Ishikawa (cell line): ENCODE measurements at regions not wholly inside any gene's neighbourhood (a gene's known extent, or its start where the extent isn't known, plus 50 kb on each side); places are given as distances from the start of the nearest gene placed in this dataset.

Source experiments
- CEBPB ChIP-seq: IDR thresholded peaks from 2 replicates; pipeline ENCODE4 v1.6.1; 2012
- CREB1 ChIP-seq: IDR thresholded peaks from 2 replicates; pipeline ENCODE4 v1.6.1; 2012; ENCODE audit warnings: low read depth
- EGR1 ChIP-seq: IDR thresholded peaks from 2 replicates; pipeline ENCODE4 v1.6.1; 2012
- EP300 ChIP-seq: IDR thresholded peaks from 2 replicates; pipeline ENCODE4 v1.6.1; 2012; ENCODE audit warnings: borderline replicate concordance
- FOXM1 ChIP-seq: IDR thresholded peaks from 2 replicates; pipeline ENCODE4 v1.6.1; 2012; ENCODE audit warnings: low read depth, borderline replicate concordance
- MAX ChIP-seq: IDR thresholded peaks from 2 replicates; pipeline ENCODE4 v1.6.1; 2012
- NFIC ChIP-seq: IDR thresholded peaks from 2 replicates; pipeline ENCODE4 v1.6.1; 2012
- RAD21 ChIP-seq: IDR thresholded peaks from 2 replicates; pipeline ENCODE4 v1.6.1; 2012; ENCODE audit warnings: low read depth
- REST ChIP-seq: IDR thresholded peaks from 2 replicates; pipeline ENCODE4 v1.6.1; 2012; ENCODE audit warnings: low read depth, mild to moderate bottlenecking
- TAF1 ChIP-seq: IDR thresholded peaks from 2 replicates; pipeline ENCODE4 v1.6.1; 2012; ENCODE audit warnings: low read depth, mild to moderate bottlenecking
- TCF12 ChIP-seq: IDR thresholded peaks from 2 replicates; pipeline ENCODE4 v1.6.1; 2012; ENCODE audit warnings: low read depth
- TEAD4 ChIP-seq: IDR thresholded peaks from 2 replicates; pipeline ENCODE4 v1.6.1; 2012
- YY1 ChIP-seq: IDR thresholded peaks from 2 replicates; pipeline ENCODE4 v1.6.1; 2012; ENCODE audit warnings: low read depth
- ZBTB7A ChIP-seq: IDR thresholded peaks from 2 replicates; pipeline ENCODE4 v1.6.1; 2012; ENCODE audit warnings: low read depth
- TF ChIP-seq, protein P1 (sequence below): IDR thresholded peaks from 2 replicates; pipeline ENCODE4 v1.6.1; 2012

DNA sequence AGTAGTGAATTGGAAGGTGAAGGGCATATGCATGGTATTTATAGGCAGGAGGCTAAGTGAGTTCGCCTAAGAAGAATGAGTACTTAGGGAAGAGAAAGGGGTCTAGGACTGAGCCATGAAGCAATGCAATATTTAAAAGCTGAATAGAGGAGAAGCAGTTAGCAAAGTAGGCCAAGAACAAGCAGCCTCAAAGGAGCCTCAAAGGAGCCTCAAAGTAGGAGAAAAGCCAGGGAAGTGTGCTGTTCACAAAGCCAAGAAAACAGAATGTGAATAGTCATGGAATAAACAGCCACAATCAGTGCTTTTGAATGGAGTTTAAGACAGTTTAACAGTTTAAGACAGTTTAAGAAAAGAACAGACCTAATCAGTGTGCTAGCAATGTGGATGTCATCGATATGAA lies 762.0 kb downstream of the SORCS1 start:
- TF ChIP-seq NFIC = no peak

DNA sequence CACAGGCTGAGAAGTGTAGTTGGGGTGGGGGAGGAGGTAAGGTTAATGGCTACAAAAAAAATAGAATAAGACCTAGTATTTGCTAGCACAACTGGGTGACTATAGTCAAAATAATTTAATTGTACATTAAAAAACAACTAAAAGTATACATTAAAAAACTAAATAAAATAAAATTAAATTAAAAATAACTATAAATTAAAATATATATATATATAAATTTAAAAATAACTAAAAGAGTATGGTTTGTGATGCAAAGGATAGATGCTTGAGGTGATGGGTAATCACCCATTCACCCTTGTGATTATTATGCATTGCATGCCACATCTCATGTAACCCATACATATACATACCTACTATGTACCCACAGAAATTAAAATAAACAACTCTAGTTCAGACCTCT lies 762.5 kb downstream of the SORCS1 start:
- TF ChIP-seq MAX = no peak
- no peak for TF ChIP-seq YY1
- TF ChIP-seq FOXM1 = no peak
- no peak for TF ChIP-seq ZBTB7A
- no peak for TF ChIP-seq EGR1
- no peak for TF ChIP-seq CREB1
- no peak for TF ChIP-seq NFIC
- no peak for TF ChIP-seq CEBPB

DNA sequence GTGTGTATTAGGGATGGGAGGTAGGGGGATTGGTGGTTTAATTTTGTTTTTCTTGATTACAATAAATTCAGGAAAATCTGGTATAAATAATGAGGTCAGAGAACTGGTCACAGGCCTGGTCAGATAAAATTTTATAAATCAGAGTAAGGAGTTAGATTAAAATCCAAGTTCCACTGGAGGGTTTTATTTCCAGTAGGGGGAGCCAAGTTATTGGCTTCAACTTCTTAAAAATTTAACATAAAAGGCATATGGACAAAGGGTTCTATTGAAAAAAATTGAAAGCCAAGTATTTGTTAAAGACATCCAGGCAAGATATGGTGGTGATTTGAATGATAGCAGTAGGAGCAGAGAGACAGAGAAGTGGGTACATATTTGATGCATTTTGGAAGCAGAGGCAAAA lies 763.3 kb downstream of the SORCS1 start:
- TF ChIP-seq RAD21 (no peak), TCF12 (no peak), ZBTB7A (no peak), YY1 (no peak), TEAD4 (no peak), EP300 (no peak)

DNA sequence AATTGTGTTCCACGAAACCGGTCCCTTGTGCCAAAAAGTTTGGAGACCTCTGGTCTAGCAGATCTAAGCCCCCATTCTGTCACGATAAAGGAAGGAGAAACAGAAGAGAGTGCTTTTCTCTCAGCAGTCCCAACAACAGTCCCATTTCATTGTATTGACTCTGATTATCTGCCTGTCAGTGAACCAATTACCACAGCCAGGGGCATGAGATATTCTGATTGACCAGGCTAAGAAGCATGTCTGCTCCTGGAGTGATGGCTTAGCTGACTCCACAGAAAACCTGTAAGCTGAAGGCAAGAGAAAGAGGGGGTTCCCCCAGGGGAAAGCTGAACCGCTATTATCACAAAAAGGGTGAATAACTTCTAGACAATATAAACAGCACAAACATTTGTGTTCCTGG lies 765.4 kb downstream of the SORCS1 start:
- no peak for TF ChIP-seq TAF1
- no peak for TF ChIP-seq REST
- TF ChIP-seq EP300 = no peak
- no peak for TF ChIP-seq CREB1
- no peak for TF ChIP-seq EGR1
- no peak for TF ChIP-seq YY1
- TF ChIP-seq FOXM1 = no peak
- TF ChIP-seq CEBPB = no peak
- no peak for TF ChIP-seq NFIC

GRCh38 chr10:106396192-106396591 lies 768.3 kb downstream of the SORCS1 start:
- TF ChIP-seq RAD21 (no peak), NFIC (no peak), CEBPB (no peak), TCF12 (no peak), FOXM1 (no peak), YY1 (no peak), TEAD4 (no peak), ZBTB7A (no peak), TAF1 (no peak), EGR1 (no peak), CREB1 (no peak), EP300 (no peak), MAX (no peak), REST (no peak)
- TF ChIP-seq, protein P1, sequence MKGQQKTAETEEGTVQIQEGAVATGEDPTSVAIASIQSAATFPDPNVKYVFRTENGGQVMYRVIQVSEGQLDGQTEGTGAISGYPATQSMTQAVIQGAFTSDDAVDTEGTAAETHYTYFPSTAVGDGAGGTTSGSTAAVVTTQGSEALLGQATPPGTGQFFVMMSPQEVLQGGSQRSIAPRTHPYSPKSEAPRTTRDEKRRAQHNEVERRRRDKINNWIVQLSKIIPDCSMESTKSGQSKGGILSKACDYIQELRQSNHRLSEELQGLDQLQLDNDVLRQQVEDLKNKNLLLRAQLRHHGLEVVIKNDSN = no peak

DNA sequence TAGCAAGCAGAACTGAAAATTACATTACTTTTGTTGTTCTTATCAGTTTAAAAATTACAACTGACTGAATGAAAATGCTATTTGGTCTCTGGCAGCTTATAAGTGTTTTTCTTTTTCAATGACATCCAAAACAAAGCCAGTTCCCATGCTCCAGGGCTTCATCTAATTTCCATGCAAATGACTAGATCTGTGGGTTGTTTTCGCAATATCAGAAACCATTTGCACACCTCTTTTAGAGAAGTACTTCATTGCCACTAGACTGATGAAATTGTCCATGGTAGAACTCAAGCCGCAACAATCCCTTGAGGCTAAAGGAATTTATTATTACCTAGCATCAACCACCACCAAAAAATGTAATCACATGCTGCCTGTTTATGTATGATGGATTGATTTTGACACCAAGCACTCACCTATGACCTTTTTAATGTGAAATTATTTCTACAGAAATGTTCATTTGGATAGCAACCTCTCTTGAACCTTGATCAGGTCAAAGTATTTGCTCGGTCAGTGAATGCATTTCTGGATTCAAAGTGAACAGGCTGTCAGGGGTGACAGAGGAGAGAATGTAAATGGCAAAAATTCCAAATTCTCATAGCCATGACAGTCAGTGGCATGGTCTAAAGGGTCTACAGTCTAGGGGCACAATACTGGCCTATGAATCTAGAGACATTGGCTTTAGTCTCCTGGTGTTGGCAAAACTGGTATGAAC lies 769.3 kb downstream of the SORCS1 start:
- no peak for TF ChIP-seq EP300
- no peak for TF ChIP-seq RAD21
- TF ChIP-seq NFIC = no peak
- TF ChIP-seq TCF12 = no peak
- no peak for TF ChIP-seq TEAD4
- TF ChIP-seq, protein P1 = no peak
- TF ChIP-seq CREB1 = no peak
- no peak for TF ChIP-seq YY1
- no peak for TF ChIP-seq EGR1
- no peak for TF ChIP-seq MAX
- no peak for TF ChIP-seq FOXM1
- TF ChIP-seq CEBPB = no peak
- no peak for TF ChIP-seq ZBTB7A
- no peak for TF ChIP-seq REST
